ENCODE measurements at regions not wholly inside any gene's neighbourhood (a gene's known extent, or its start where the extent isn't known, plus 50 kb on each side); places are given as distances from the start of the nearest gene placed in this dataset.

DNA sequence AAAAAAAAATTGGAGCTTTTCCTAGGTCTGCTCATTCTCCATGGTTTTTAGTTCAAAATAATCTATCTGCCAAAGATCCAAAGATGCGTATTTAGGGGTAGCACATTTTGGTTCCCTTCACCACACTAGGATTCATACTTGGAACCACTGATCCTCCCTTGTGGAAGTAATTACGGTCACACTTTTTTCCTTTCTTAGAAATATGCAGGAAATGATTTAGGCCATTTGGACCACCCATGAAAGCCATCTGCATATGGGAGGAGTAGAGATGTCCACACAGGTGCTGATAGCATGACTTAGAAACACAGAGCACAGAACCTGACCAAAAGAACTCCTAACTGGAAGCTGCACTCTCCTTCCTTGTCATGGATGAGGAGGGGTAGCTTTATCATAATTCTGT, 105.9 kb upstream of the RAI14 start:
- TF ChIP-seq, protein P1, sequence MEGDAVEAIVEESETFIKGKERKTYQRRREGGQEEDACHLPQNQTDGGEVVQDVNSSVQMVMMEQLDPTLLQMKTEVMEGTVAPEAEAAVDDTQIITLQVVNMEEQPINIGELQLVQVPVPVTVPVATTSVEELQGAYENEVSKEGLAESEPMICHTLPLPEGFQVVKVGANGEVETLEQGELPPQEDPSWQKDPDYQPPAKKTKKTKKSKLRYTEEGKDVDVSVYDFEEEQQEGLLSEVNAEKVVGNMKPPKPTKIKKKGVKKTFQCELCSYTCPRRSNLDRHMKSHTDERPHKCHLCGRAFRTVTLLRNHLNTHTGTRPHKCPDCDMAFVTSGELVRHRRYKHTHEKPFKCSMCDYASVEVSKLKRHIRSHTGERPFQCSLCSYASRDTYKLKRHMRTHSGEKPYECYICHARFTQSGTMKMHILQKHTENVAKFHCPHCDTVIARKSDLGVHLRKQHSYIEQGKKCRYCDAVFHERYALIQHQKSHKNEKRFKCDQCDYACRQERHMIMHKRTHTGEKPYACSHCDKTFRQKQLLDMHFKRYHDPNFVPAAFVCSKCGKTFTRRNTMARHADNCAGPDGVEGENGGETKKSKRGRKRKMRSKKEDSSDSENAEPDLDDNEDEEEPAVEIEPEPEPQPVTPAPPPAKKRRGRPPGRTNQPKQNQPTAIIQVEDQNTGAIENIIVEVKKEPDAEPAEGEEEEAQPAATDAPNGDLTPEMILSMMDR (IDR thresholded peaks at IDR 0.05; ENCODE audit: insufficient read depth, low read length) = no peak
- no peak for TF ChIP-seq POLR2AphosphoS5 (IDR thresholded peaks at IDR 0.05; ENCODE audit: low read depth)
- TF ChIP-seq SPI1 (IDR thresholded peaks at IDR 0.05; ENCODE audit: borderline replicate concordance, low read depth) = no peak
- TF ChIP-seq, protein P2, sequence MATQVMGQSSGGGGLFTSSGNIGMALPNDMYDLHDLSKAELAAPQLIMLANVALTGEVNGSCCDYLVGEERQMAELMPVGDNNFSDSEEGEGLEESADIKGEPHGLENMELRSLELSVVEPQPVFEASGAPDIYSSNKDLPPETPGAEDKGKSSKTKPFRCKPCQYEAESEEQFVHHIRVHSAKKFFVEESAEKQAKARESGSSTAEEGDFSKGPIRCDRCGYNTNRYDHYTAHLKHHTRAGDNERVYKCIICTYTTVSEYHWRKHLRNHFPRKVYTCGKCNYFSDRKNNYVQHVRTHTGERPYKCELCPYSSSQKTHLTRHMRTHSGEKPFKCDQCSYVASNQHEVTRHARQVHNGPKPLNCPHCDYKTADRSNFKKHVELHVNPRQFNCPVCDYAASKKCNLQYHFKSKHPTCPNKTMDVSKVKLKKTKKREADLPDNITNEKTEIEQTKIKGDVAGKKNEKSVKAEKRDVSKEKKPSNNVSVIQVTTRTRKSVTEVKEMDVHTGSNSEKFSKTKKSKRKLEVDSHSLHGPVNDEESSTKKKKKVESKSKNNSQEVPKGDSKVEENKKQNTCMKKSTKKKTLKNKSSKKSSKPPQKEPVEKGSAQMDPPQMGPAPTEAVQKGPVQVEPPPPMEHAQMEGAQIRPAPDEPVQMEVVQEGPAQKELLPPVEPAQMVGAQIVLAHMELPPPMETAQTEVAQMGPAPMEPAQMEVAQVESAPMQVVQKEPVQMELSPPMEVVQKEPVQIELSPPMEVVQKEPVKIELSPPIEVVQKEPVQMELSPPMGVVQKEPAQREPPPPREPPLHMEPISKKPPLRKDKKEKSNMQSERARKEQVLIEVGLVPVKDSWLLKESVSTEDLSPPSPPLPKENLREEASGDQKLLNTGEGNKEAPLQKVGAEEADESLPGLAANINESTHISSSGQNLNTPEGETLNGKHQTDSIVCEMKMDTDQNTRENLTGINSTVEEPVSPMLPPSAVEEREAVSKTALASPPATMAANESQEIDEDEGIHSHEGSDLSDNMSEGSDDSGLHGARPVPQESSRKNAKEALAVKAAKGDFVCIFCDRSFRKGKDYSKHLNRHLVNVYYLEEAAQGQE (IDR thresholded peaks at IDR 0.05; ENCODE audit: insufficient replicate concordance, low read depth) = no peak

Data from HL-60 (cell line).